Breast epithelium (tissue), 3 donors: ENCODE measurements at regions not wholly inside any gene's neighbourhood (a gene's known extent, or its start where the extent isn't known, plus 50 kb on each side); places are given as distances from the start of the nearest gene placed in this dataset.

Experiments used
- POLR2A ChIP-seq: fragments of 450-650 bp; IDR thresholded peaks from one replicate; pipeline ENCODE4 v1.6.1; 2016; ENCODE audit warnings: antibody characterized with exemption, mild to moderate bottlenecking, moderate library complexity
- POLR2AphosphoS5 ChIP-seq, 3 donors: sonication (generic); formaldehyde crosslinking; IDR thresholded peaks; one replicate each; pipeline ENCODE4 v1.6.1; 2017; ENCODE audit warnings: antibody characterized with exemption in 3 of 3
- TF ChIP-seq, protein P1 (sequence below), 3 donors: fragments of 450-650 bp; IDR thresholded peaks; one replicate each; pipeline ENCODE4 v1.5.1; 2016 to 2017; ENCODE audit warnings: antibody characterized with exemption in 3 of 3, mild to moderate bottlenecking in 3 of 3, moderate library complexity in 3 of 3

DNA sequence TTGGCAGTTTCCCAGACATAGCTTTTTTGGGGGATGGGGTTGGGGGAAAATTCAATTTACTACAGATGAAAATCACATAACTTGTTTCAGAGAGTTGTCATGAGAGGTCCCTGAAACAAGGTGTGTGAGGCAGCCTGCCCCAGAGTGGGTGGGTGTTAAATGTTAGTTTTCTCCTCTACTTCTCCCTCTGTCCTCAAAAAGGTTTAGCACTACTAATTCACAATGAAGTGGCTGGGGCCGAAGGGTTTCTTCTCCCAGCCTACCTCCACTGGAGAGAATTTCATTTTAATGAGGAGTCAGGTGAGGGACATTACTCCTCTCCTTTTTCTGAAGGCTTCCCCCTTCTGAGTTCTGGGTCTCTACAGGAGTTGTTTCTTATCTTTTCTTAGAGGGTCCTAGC lies 103.3 kb downstream of the C1orf94 start:
- no peak for TF ChIP-seq POLR2A
- TF ChIP-seq, protein P1, sequence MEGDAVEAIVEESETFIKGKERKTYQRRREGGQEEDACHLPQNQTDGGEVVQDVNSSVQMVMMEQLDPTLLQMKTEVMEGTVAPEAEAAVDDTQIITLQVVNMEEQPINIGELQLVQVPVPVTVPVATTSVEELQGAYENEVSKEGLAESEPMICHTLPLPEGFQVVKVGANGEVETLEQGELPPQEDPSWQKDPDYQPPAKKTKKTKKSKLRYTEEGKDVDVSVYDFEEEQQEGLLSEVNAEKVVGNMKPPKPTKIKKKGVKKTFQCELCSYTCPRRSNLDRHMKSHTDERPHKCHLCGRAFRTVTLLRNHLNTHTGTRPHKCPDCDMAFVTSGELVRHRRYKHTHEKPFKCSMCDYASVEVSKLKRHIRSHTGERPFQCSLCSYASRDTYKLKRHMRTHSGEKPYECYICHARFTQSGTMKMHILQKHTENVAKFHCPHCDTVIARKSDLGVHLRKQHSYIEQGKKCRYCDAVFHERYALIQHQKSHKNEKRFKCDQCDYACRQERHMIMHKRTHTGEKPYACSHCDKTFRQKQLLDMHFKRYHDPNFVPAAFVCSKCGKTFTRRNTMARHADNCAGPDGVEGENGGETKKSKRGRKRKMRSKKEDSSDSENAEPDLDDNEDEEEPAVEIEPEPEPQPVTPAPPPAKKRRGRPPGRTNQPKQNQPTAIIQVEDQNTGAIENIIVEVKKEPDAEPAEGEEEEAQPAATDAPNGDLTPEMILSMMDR (IDR thresholded peaks at IDR 0.05), result no peak
- no peak for TF ChIP-seq POLR2AphosphoS5 (IDR thresholded peaks at IDR 0.05)
